GM12878 (cell line): ENCODE measurements at regions not wholly inside any gene's neighbourhood (a gene's known extent, or its start where the extent isn't known, plus 50 kb on each side); places are given as distances from the start of the nearest gene placed in this dataset.
"Not testable (repeated sequence)": the region's sequence is repeated elsewhere in the genome, so short reads cannot be mapped to it uniquely, and the experiment has no call there.

Experiments
- ATAC-seq: fragments of 200-7000 bp; cut with Tn5 transposase; 3 replicates; pipeline ENCODE4 v1.9.1; 2020; ENCODE audit warnings: mild to moderate bottlenecking, moderate library complexity
- BruUV-seq: library from RNA; stranded (reverse); fragments of 400-500 nt; replicated peaks from 2 replicates; lab custom pipeline; 2021; lab: Mats Ljungman, UMichigan
- CTCF ChIA-PET: fragments of 300-600 bp; sonication (Branson Sonifier 250); formaldehyde crosslinking; extraction: SDS; loops from one replicate; lab custom pipeline; 2021; ENCODE audit warnings: inconsistent platforms; lab: Yijun Ruan, JAX
- POLR2A ChIA-PET: fragments of 350-600 bp; formaldehyde crosslinking; extraction: SDS; loops from one replicate; lab custom pipeline; 2021; ENCODE audit warnings: inconsistent platforms; lab: Charles Lee
- RAD21 ChIA-PET: fragments of 300-600 bp; sonication (Branson Sonifier 250); formaldehyde crosslinking; loops from one replicate; lab custom pipeline; 2023; ENCODE audit warnings: antibody characterized with exemption; ENCODE audit not compliant: unreplicated experiment; lab: Charles Lee
- SMC1A ChIA-PET: fragments of 300-600 bp; sonication (Branson Sonifier 250); formaldehyde crosslinking; loops from one replicate; lab custom pipeline; 2023; ENCODE audit not compliant: unreplicated experiment, uncharacterized antibody; lab: Charles Lee
- DNase-seq: peaks from one replicate; pipeline ENCODE4 v3.0.0-alpha.2; 2011; ENCODE audit warnings: low read depth, low spot score
- FAIRE-seq: peaks from 3 replicates; lab custom pipeline; 2011; peaks lifted over from hg19 to GRCh38; lab: Jason Lieb, UNC
- H2AFZ ChIP-seq: 2 replicates; pipeline ENCODE4 v1.6.0; 2011; ENCODE audit warnings: low read depth, low read length, control low read depth; ENCODE audit not compliant: control insufficient read depth
- H3K27ac ChIP-seq: 2 replicates; pipeline ENCODE4 v1.5.1; 2011; ENCODE audit warnings: control low read depth; ENCODE audit not compliant: control insufficient read depth, insufficient read depth
- H3K27me3 ChIP-seq, 2 experiments: replicated peaks in 1 of 2; 2 replicates each; pipeline versions ENCODE4 v1.6.0 to v1.6.1; 2011; ENCODE audit warnings: low read length in 1 of 2; ENCODE audit not compliant: control insufficient read depth in 2 of 2, insufficient read depth in 2 of 2
- H3K36me3 ChIP-seq, 2 experiments: 2 replicates each; pipeline ENCODE4 v1.5.1; 2011; ENCODE audit warnings: low read length in 1 of 2; ENCODE audit not compliant: control insufficient read depth in 2 of 2, insufficient read depth in 2 of 2
- H3K4me1 ChIP-seq: 2 replicates; pipeline ENCODE4 v1.6.1; 2011; ENCODE audit warnings: mild to moderate bottlenecking, low read length, moderate library complexity, mixed read lengths; ENCODE audit not compliant: control insufficient read depth, insufficient read depth
- H3K4me2 ChIP-seq: 2 replicates; pipeline ENCODE4 v1.6.0; 2011; ENCODE audit warnings: control low read depth; ENCODE audit not compliant: control insufficient read depth, insufficient read depth
- H3K4me3 ChIP-seq: fragments of 200-600 bp; sonication (generic); 2 replicates; pipeline ENCODE4 v1.5.1; 2016
- H3K79me2 ChIP-seq: 2 replicates; pipeline ENCODE4 v1.6.0; 2011; ENCODE audit warnings: low read length; ENCODE audit not compliant: control insufficient read depth, insufficient read depth
- H3K9ac ChIP-seq: 2 replicates; pipeline ENCODE4 v1.8.0; 2011; ENCODE audit warnings: low read length, control low read depth, mixed read lengths; ENCODE audit not compliant: control insufficient read depth, insufficient read depth
- H3K9me3 ChIP-seq: replicated peaks from 3 replicates; pipeline ENCODE4 v1.5.1; 2011; ENCODE audit warnings: mild to moderate bottlenecking, low read length; ENCODE audit not compliant: control insufficient read depth, insufficient read depth
- H4K20me1 ChIP-seq: 2 replicates; pipeline ENCODE4 v1.6.0; 2011; ENCODE audit not compliant: control insufficient read depth, insufficient read depth
- EP300 ChIP-seq, 2 experiments: fragments of 150-350 bp in 1 of 2; IDR thresholded peaks; 2 replicates each; pipeline ENCODE4 v1.6.1; 2011 to 2012; ENCODE audit warnings: low read depth in 2 of 2, low read length in 2 of 2, borderline replicate concordance in 1 of 2, improper control_type of control experiment in 1 of 2, inconsistent platforms in 1 of 2; ENCODE audit not compliant: control insufficient read depth in 1 of 2
- PML ChIP-seq: IDR thresholded peaks from 2 replicates; pipeline ENCODE4 v1.6.1; 2012; ENCODE audit warnings: low read length, inconsistent platforms
- WGBS: methylation state at CpG from one replicate; pipeline ENCODE4 v1.1.6; 2016; ENCODE audit warnings: low lambda C conversion rate; ENCODE audit not compliant: insufficient replicate concordance, insufficient coverage; ENCODE audit errors: missing lambda C conversion rate; 5-methylcytosine and 5-hydroxymethylcytosine counted together
- in situ Hi-C: fragments of 300-500 bp; cut with MboI; formaldehyde crosslinking; loops from 9 replicates; pipeline ENCODE4 v1.14.3; 2018; ENCODE audit warnings: mixed read lengths
- intact Hi-C: fragments of 100-400 bp; cut with micrococcal nuclease; formaldehyde crosslinking; loops from one replicate; pipeline ENCODE4 v1.14.2; 2022; ENCODE audit not compliant: unreplicated experiment
- TF ChIP-seq, protein P1 (sequence below): IDR thresholded peaks from 2 replicates; pipeline ENCODE4 v1.6.1; 2011; ENCODE audit warnings: low read depth, mild to moderate bottlenecking, low read length, moderate library complexity, borderline replicate concordance; ENCODE audit errors: extremely low read depth
- TF ChIP-seq, protein P2 (sequence below): fragments of 450-650 bp; formaldehyde crosslinking; IDR thresholded peaks from 2 replicates; pipeline ENCODE4 v1.5.0; 2022; ENCODE audit warnings: mild to moderate bottlenecking, missing genetic modification characterization
- TF ChIP-seq, protein P3 (sequence below): IDR thresholded peaks from 2 replicates; pipeline ENCODE4 v1.6.1; 2012; ENCODE audit warnings: low read depth, low read length, improper control_type of control experiment

DNA sequence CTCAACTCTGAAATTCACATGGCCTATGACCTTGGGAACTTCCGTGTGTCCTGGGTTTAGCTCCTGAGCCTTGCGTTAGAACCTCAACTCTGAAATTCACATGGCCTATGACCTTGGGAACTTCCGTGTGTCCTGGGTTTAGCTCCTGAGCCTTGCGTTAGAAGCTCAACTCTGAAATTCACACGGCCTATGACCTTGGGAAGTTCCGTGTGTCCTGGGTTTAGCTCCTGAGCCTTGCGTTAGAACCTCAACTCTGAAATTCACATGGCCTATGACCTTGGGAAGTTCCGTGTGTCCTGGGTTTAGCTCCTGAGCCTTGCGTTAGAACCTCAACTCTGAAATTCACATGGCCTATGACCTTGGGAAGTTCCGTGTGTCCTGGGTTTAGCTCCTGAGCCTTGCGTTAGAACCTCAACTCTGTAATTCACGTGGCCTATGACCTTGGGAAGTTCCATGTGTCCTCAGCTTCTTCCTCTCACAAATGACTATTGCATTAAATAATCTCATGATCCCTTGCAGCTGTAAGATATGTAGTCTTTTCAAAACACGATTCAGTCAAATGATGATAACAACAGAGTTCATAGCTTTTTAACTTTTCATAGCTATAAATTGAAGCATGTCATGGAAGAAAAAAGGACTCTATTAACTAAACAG is 200.9 kb upstream of the PITRM1 start:
- H3K4me2 ChIP-seq, RAD21 ChIA-PET, intact Hi-C loops, H3K9ac ChIP-seq, H4K20me1 ChIP-seq, H2AFZ ChIP-seq, FAIRE-seq, BruUV-seq, H3K79me2 ChIP-seq, H3K9me3 ChIP-seq, POLR2A ChIA-PET, CTCF ChIA-PET, H3K36me3 ChIP-seq, H3K4me3 ChIP-seq, ATAC-seq, H3K27ac ChIP-seq, DNase-seq, in situ Hi-C loops, H3K4me1 ChIP-seq, H3K27me3 ChIP-seq: not testable (repeated sequence)
- SMC1A ChIA-PET = interaction anchor here (0.7 kb wide), 1 partner anchor 20 kb away, joined by 3 read pairs; no protein-coding TSS in a partner anchor
- 57% methylated on average over 12 of the region's 13 CpGs for WGBS

DNA sequence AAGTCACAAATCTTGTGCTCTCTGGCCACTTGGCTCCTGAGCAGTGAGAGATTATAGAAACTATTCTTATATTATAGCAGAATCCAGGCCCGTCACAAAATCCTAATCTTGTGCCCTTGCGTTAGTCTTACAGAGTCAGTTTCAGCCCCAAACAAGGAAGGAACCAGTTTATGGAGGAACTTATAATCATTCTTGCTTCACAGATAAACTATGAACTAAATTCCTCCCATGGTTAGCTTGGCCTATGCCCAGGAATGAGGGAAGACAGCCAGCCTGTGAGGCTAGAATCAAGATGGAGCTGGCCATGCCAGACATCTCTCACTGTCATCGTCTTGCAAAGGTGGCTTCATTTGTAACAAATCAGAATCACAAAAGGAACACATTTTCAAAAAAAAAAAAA is 199.7 kb upstream of the PITRM1 start:
- TF ChIP-seq, protein P1, sequence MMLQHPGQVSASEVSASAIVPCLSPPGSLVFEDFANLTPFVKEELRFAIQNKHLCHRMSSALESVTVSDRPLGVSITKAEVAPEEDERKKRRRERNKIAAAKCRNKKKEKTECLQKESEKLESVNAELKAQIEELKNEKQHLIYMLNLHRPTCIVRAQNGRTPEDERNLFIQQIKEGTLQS = no peak
- TF ChIP-seq PML (no peak), EP300 (IDR thresholded peaks at IDR 0.05; ENCODE audit: borderline replicate concordance in 1 of 2, control insufficient read depth in 1 of 2, low read depth in 2 of 2, low read length in 2 of 2) (no peak)
- TF ChIP-seq, protein P2, sequence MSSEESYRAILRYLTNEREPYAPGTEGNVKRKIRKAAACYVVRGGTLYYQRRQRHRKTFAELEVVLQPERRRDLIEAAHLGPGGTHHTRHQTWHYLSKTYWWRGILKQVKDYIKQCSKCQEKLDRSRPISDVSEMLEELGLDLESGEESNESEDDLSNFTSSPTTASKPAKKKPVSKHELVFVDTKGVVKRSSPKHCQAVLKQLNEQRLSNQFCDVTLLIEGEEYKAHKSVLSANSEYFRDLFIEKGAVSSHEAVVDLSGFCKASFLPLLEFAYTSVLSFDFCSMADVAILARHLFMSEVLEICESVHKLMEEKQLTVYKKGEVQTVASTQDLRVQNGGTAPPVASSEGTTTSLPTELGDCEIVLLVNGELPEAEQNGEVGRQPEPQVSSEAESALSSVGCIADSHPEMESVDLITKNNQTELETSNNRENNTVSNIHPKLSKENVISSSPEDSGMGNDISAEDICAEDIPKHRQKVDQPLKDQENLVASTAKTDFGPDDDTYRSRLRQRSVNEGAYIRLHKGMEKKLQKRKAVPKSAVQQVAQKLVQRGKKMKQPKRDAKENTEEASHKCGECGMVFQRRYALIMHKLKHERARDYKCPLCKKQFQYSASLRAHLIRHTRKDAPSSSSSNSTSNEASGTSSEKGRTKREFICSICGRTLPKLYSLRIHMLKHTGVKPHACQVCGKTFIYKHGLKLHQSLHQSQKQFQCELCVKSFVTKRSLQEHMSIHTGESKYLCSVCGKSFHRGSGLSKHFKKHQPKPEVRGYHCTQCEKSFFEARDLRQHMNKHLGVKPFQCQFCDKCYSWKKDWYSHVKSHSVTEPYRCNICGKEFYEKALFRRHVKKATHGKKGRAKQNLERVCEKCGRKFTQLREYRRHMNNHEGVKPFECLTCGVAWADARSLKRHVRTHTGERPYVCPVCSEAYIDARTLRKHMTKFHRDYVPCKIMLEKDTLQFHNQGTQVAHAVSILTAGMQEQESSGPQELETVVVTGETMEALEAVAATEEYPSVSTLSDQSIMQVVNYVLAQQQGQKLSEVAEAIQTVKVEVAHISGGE (CRISPR knock-in tag) = no peak
- TF ChIP-seq, protein P3, sequence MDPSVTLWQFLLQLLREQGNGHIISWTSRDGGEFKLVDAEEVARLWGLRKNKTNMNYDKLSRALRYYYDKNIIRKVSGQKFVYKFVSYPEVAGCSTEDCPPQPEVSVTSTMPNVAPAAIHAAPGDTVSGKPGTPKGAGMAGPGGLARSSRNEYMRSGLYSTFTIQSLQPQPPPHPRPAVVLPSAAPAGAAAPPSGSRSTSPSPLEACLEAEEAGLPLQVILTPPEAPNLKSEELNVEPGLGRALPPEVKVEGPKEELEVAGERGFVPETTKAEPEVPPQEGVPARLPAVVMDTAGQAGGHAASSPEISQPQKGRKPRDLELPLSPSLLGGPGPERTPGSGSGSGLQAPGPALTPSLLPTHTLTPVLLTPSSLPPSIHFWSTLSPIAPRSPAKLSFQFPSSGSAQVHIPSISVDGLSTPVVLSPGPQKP = no peak

More for the DNA sequence above, 199.7 kb upstream of the PITRM1 start:
- H3K9me3 ChIP-seq = no peaks in the 10 kb centered on the region; the same call in 2 of the 3 replicates
- ChIA-PET POLR2A (no interaction called here), RAD21 (no interaction called here), SMC1A (no interaction called here), CTCF (no interaction called here)
- ATAC-seq (no peak), DNase-seq (no peak), FAIRE-seq (no peak)
- H3K27ac ChIP-seq = no peak overlapping the region
- intact Hi-C loops (no loop called here), in situ Hi-C loops (no loop called here)
- no peaks in the 10 kb centered on the region for H3K36me3 ChIP-seq
- BruUV-seq = no TSS peak
- H3K4me2 ChIP-seq = no peak overlapping the region
- no peak overlapping the region for H3K9ac ChIP-seq
- no peaks in the 10 kb centered on the region for H3K79me2 ChIP-seq
- no peaks in the 10 kb centered on the region for H3K27me3 ChIP-seq
- no peaks in the 10 kb centered on the region for H3K4me1 ChIP-seq
- WGBS = 61% methylated on average over 3 of the region's 3 CpGs
- H4K20me1 ChIP-seq = no peaks in the 10 kb centered on the region
- no peak overlapping the region for H3K4me3 ChIP-seq
- H2AFZ ChIP-seq = no peak overlapping the region
